GM12892 (cell line): ENCODE measurements at regions not wholly inside any gene's neighbourhood (a gene's known extent, or its start where the extent isn't known, plus 50 kb on each side); places are given as distances from the start of the nearest gene placed in this dataset.

Source experiments
- POLR2A ChIP-seq: IDR thresholded peaks from 2 replicates; pipeline ENCODE4 v1.6.1; 2011; ENCODE audit warnings: low read depth, low read length, control low read depth
- POLR2AphosphoS5 ChIP-seq: IDR thresholded peaks from 2 replicates; pipeline ENCODE4 v1.6.1; 2011; ENCODE audit warnings: low read depth, low read length, control low read depth

GRCh38 chr7:106447318-106447847, 162.6 kb upstream of the NAMPT start:
- TF ChIP-seq POLR2A: no peak
- TF ChIP-seq POLR2AphosphoS5: no peak
